HepG2 (cell line): ENCODE measurements at regions not wholly inside any gene's neighbourhood (a gene's known extent, or its start where the extent isn't known, plus 50 kb on each side); places are given as distances from the start of the nearest gene placed in this dataset.

Experiments
- CTCF ChIP-seq: sonication (generic); formaldehyde crosslinking; IDR thresholded peaks from 2 replicates; pipeline ENCODE4 v1.5.0; 2020; ENCODE audit warnings: mild to moderate bottlenecking, missing genetic modification reagents, moderate library complexity
- MAFF ChIP-seq: IDR thresholded peaks from 2 replicates; pipeline ENCODE4 v1.6.1; 2011; ENCODE audit warnings: low read depth, low read length, improper control_type of control experiment
- RXRA ChIP-seq: sonication (generic); formaldehyde crosslinking; IDR thresholded peaks from 2 replicates; pipeline ENCODE4 v1.5.1; 2020; ENCODE audit warnings: missing genetic modification reagents
- ZNF557 ChIP-seq: sonication (generic); formaldehyde crosslinking; IDR thresholded peaks from 2 replicates; pipeline ENCODE4 v1.4.0; 2020; ENCODE audit warnings: missing genetic modification reagents
- ZNF747 ChIP-seq: sonication (generic); formaldehyde crosslinking; IDR thresholded peaks from 2 replicates; pipeline ENCODE4 v1.8.1; 2023; ENCODE audit warnings: missing genetic modification reagents, mild to moderate bottlenecking, borderline replicate concordance

- TF ChIP-seq CTCF (CRISPR knock-in tag): no peak
- TF ChIP-seq ZNF557 (CRISPR knock-in tag): no peak
- TF ChIP-seq MAFF: no peak
- TF ChIP-seq ZNF747 (CRISPR knock-in tag): no peak
- no peak for TF ChIP-seq RXRA (CRISPR knock-in tag)
These were observed 505.9 kb downstream of the ZIC1 start for GRCh38 chr3:147915057-147915456.
